Osteoblast (primary cell): ENCODE measurements at regions not wholly inside any gene's neighbourhood (a gene's known extent, or its start where the extent isn't known, plus 50 kb on each side); places are given as distances from the start of the nearest gene placed in this dataset.

ENCODE experiments used
- DNase-seq: peaks from one replicate; pipeline ENCODE4 v3.0.0; 2011; ENCODE audit warnings: low spot score, mixed read lengths; ENCODE audit not compliant: insufficient read length; ENCODE audit errors: missing footprints
- H2AFZ ChIP-seq: 2 replicates; pipeline ENCODE4 v1.6.0; 2011; ENCODE audit warnings: mild to moderate bottlenecking, low read length
- H3K27ac ChIP-seq: 2 replicates; pipeline ENCODE4 v1.5.1; 2011; ENCODE audit warnings: mild to moderate bottlenecking, low read depth, low read length, moderate library complexity
- H3K27me3 ChIP-seq: 2 replicates; pipeline ENCODE4 v1.6.0; 2012; ENCODE audit warnings: mild to moderate bottlenecking, control low read depth, inconsistent platforms, low read length, moderate library complexity; ENCODE audit not compliant: insufficient read depth
- H3K36me3 ChIP-seq: 2 replicates; pipeline ENCODE4 v1.5.1; 2011; ENCODE audit warnings: mild to moderate bottlenecking, low read length, control low read depth, moderate library complexity; ENCODE audit not compliant: insufficient read depth
- H3K4me1 ChIP-seq: 2 replicates; pipeline ENCODE4 v1.5.1; 2011; ENCODE audit warnings: mild to moderate bottlenecking, low read length, control low read depth, moderate library complexity; ENCODE audit not compliant: insufficient read depth
- H3K4me2 ChIP-seq: 2 replicates; pipeline ENCODE4 v1.6.0; 2011; ENCODE audit warnings: mild to moderate bottlenecking, low read length; ENCODE audit not compliant: insufficient read depth
- H3K4me3 ChIP-seq: fragments of 200-600 bp; sonication (generic); 3 replicates; pipeline ENCODE4 v1.5.1; 2012; ENCODE audit warnings: mild to moderate bottlenecking, low read length, inconsistent platforms; ENCODE audit not compliant: insufficient read depth
- H3K79me2 ChIP-seq: 2 replicates; pipeline ENCODE4 v1.6.0; 2012; ENCODE audit warnings: mild to moderate bottlenecking, low read length, control low read depth, inconsistent platforms; ENCODE audit not compliant: insufficient read depth
- H3K9me3 ChIP-seq: 2 replicates; pipeline ENCODE4 v1.5.1; 2011; ENCODE audit warnings: low read depth, low read length, control low read depth
- H4K20me1 ChIP-seq: 2 replicates; pipeline ENCODE4 v1.6.0; 2012; ENCODE audit warnings: mild to moderate bottlenecking, low read length, control low read depth; ENCODE audit not compliant: insufficient read depth
- CTCF ChIP-seq: IDR thresholded peaks from 2 replicates; pipeline ENCODE4 v1.5.1; 2011; ENCODE audit warnings: mild to moderate bottlenecking, low read depth, low read length, moderate library complexity; ENCODE audit errors: extremely low read depth

GRCh38 chr11:93248602-93249001, 50.8 kb upstream of the SLC36A4 start:
- no peaks in the 10 kb centered on the region for H3K79me2 ChIP-seq
- H3K36me3 ChIP-seq = no peaks in the 10 kb centered on the region
- no peak for DNase-seq
- H3K4me2 ChIP-seq = no peak overlapping the region
- no peak overlapping the region for H3K4me3 ChIP-seq
- H3K4me1 ChIP-seq = no peaks in the 10 kb centered on the region
- peak; percentile 50 for TF ChIP-seq CTCF
- H2AFZ ChIP-seq = no peak overlapping the region
- no peaks in the 10 kb centered on the region for H3K27me3 ChIP-seq
- H3K9me3 ChIP-seq = no peaks in the 10 kb centered on the region
- H4K20me1 ChIP-seq = no peaks in the 10 kb centered on the region
- H3K27ac ChIP-seq = no peak overlapping the region

- Histone ChIP-seq H3K4me2 (no peak overlapping the region), H3K27ac (no peak overlapping the region)
These were observed 51.8 kb upstream of the SLC36A4 start for GRCh38 chr11:93249459-93250220.

GRCh38 chr11:93250326-93250725, 52.5 kb upstream of the SLC36A4 start:
- Histone ChIP-seq H3K9me3 (no peaks in the 10 kb centered on the region), H3K4me2 (no peak overlapping the region), H3K4me3 (no peak overlapping the region), H3K27me3 (no peaks in the 10 kb centered on the region), H2AFZ (no peak overlapping the region), H3K4me1 (no peaks in the 10 kb centered on the region), H3K79me2 (no peaks in the 10 kb centered on the region), H4K20me1 (no peaks in the 10 kb centered on the region), H3K27ac (no peak overlapping the region), H3K36me3 (no peaks in the 10 kb centered on the region)
- no peak for TF ChIP-seq CTCF
- no peak for DNase-seq

More at GRCh38 chr11:93249459-93250220, 51.8 kb upstream of the SLC36A4 start:
- H3K4me3 ChIP-seq = no peak overlapping the region
- DNase-seq = no peak
- TF ChIP-seq CTCF = no peak
- no peaks in the 10 kb centered on the region for H3K9me3 ChIP-seq
- H3K27me3 ChIP-seq = no peaks in the 10 kb centered on the region
- H3K79me2 ChIP-seq = no peaks in the 10 kb centered on the region
- no peaks in the 10 kb centered on the region for H3K36me3 ChIP-seq
- no peak overlapping the region for H2AFZ ChIP-seq
- no peaks in the 10 kb centered on the region for H4K20me1 ChIP-seq
- no peaks in the 10 kb centered on the region for H3K4me1 ChIP-seq

GRCh38 chr11:93251922-93252321, 54.1 kb upstream of the SLC36A4 start:
- Histone ChIP-seq H3K4me2 (no peak overlapping the region), H3K4me3 (no peak overlapping the region), H4K20me1 (no peaks in the 10 kb centered on the region), H3K4me1 (no peaks in the 10 kb centered on the region), H3K27ac (no peak overlapping the region), H3K27me3 (no peaks in the 10 kb centered on the region), H2AFZ (no peak overlapping the region), H3K79me2 (no peaks in the 10 kb centered on the region), H3K36me3 (no peaks in the 10 kb centered on the region), H3K9me3 (no peaks in the 10 kb centered on the region)
- no peak for TF ChIP-seq CTCF
- DNase-seq = no peak
